ENCODE measurements at regions not wholly inside any gene's neighbourhood (a gene's known extent, or its start where the extent isn't known, plus 50 kb on each side); places are given as distances from the start of the nearest gene placed in this dataset.

DNA sequence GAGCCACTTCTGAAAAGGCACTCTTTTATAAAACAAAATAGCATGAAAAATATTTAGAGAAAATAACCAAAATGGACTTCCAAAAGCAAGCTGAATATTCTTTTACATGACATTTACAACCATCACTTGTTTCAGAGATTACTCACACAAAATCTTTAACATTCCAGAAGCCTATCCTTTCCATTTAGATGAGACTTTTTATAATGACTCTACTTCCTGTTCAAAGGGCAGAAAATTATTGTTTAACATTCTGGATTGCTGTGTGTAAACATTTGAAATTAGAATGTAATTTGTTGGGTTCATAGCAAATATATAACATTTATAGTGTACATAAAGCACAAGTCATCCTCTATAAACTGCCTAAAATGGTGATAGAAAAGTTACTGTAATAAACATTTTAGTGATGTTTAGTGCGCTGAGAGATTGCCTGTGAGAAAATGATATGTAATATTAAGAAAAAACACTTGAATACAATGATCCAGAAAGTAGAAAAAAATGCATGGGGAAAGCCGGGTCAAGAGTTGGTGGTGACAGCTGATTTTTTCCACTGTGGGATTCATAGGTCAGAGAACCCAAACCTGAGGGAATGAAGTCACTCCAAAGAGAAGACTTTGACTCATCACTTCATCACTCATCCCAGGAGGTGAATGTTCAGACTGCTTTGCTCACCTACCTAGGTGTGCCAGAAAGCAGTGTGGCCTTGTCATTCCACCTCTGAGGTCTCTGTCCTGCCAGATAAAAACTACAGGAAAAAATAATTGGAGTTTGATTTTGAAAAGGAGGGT lies 305.8 kb downstream of the ARPP21 start:
- intact Hi-C loops (cut with DNase I, micrococcal nuclease), result no loop called here
- peak; percentile 69 for ATAC-seq
- DNase-seq, result no peak

GRCh38 chr3:35946121-35946853 lies 307.0 kb downstream of the ARPP21 start:
- no peak for ATAC-seq
- intact Hi-C loops (cut with DNase I, micrococcal nuclease), result no loop called here
- DNase-seq, result no peak

- ATAC-seq (peak; percentile 83), DNase-seq (peak in 1 of 2 donors; percentile 25)
- intact Hi-C loops (cut with DNase I, micrococcal nuclease), result no loop called here
These were observed 307.7 kb downstream of the ARPP21 start for GRCh38 chr3:35946854-35947515.

- ATAC-seq, result no peak
These were observed 310.7 kb downstream of the ARPP21 start for GRCh38 chr3:35950021-35950420.

DNA sequence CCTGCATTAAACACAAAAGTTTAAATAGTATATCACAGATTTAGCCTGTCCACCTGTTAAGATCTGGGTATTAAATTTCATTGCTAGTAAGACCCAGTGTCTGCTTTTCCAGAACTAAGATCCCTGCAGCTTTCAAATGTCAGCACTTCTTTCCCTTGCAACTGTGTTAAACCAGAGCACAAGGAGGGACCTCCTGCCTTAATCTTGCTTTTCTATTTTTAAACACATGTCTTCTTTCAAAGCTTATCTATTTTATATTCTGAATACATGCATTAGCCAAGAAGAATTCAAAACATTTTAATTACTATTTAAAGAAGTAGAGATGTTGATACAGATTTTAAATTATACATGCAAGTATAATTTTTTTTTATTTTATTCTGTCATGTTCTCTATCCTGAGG lies 315.1 kb downstream of the ARPP21 start:
- no peak for ATAC-seq
- no peak for DNase-seq
- intact Hi-C loops (cut with DNase I, micrococcal nuclease), result no loop called here

More at GRCh38 chr3:35950021-35950420, 310.7 kb downstream of the ARPP21 start:
- intact Hi-C loops (cut with DNase I, micrococcal nuclease), result no loop called here
- no peak for DNase-seq

DNA sequence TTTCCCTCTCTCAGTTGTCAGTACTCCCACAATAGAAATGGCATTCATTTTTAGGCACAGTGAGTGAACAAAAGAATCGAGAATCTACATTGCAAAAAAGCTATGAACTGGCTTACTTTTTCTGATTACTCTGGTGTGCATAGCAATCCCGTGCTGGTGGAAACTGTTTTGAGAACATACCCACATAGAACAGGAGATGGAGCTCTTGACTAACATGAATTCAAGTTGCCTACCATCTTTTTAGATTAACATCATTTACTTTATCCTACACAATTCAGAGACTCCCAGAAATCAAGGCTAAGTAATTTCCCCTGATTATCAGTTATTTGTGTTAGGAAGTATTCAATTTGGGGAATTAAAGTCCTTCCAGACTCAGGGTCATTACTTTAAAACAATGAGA lies 326.6 kb downstream of the ARPP21 start:
- ATAC-seq, result no peak
- intact Hi-C loops (cut with DNase I, micrococcal nuclease), result loop anchor here in 1 of 2 donors (2.0 kb wide), 1 partner anchor 735 kb away; no protein-coding TSS in a partner anchor
- DNase-seq, result no peak

DNA sequence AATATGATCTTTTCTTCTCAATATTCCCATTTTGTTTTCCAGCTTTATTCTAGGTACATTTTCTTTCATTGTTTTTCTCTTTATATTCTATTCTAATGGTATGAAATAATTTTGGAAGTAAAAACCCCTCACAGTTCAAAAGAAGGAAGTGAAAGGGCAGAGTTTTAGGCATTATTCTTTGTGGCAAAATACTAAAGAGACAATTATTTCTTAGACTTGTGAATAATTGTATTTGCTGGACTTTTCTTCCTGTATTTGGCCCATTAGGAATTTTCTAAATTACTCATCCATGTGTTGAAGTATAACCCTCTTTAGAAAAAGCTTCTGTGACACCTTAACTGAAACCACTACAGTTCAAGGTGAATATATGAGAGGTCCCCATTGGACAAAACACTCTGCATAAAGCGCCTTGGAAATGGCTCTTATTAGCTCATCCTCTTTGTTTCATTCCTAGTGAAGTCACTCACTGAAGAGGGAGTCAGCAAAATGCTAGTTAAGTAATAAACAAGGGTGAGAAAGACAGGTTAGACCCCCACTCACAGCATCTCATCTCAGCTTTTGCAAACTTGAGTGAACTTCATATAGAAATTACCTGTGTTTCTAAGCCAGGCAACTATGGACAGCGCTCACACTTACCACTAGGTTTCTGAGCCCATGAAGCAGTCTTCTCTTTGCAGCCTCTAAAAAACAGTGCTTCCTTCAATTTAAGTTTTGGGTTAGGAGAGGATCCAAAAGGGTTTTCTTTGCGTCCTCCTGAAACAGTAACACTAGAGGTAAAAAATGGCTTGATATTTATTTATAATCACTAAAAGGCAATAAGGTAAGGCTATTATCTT lies 327.5 kb downstream of the ARPP21 start:
- ATAC-seq (no peak), DNase-seq (no peak)
- intact Hi-C loops (cut with DNase I, micrococcal nuclease), result loop anchor here in 1 of 2 donors (2.0 kb wide), 1 partner anchor 734 kb away; no protein-coding TSS in a partner anchor

- ATAC-seq (no peak), DNase-seq (no peak)
- intact Hi-C loops (cut with DNase I, micrococcal nuclease), result no loop called here
These were observed 328.8 kb downstream of the ARPP21 start for GRCh38 chr3:35968043-35968622.

GRCh38 chr3:35969406-35969805 lies 330.1 kb downstream of the ARPP21 start:
- intact Hi-C loops (cut with DNase I, micrococcal nuclease), result no loop called here

GRCh38 chr3:35970793-35971192 lies 331.5 kb downstream of the ARPP21 start:
- intact Hi-C loops (cut with DNase I, micrococcal nuclease), result no loop called here
- ATAC-seq, result no peak
- DNase-seq, result no peak

More at GRCh38 chr3:35969406-35969805, 330.1 kb downstream of the ARPP21 start:
- no peak for DNase-seq
- ATAC-seq, result no peak

DNA sequence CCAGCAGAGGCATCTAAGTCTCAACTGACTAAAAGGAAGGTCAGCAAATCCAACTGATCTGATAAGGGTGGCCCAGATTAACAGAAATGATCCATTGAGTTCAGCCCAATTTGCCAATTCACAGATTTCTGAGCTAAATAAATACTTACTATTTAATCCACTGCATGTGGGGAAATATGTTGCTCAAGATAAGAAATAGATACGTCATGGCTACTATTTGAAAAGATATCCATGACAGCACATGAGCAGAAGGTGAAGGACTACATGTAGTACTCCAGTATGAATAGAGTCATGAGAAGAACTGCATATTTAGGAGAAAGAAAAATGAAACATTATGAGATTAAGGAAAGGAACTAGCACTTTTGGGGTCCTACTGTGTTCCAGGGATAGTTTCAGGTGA lies 332.4 kb downstream of the ARPP21 start:
- ATAC-seq (no peak), DNase-seq (no peak)
- intact Hi-C loops (cut with DNase I, micrococcal nuclease), result no loop called here

GRCh38 chr3:35974872-35975271 lies 335.5 kb downstream of the ARPP21 start:
- ATAC-seq (no peak), DNase-seq (no peak)
- intact Hi-C loops (cut with DNase I, micrococcal nuclease), result no loop called here

GRCh38 chr3:35986161-35986560 lies 346.8 kb downstream of the ARPP21 start:
- DNase-seq, result no peak
- no peak for ATAC-seq
- intact Hi-C loops (cut with DNase I, micrococcal nuclease), result no loop called here

GRCh38 chr3:35987386-35987785 lies 348.1 kb downstream of the ARPP21 start:
- intact Hi-C loops (cut with DNase I, micrococcal nuclease), result no loop called here
- no peak for DNase-seq
- ATAC-seq, result no peak

GRCh38 chr3:35992041-35992440 lies 352.7 kb downstream of the ARPP21 start:
- intact Hi-C loops (cut with DNase I, micrococcal nuclease), result no loop called here
- DNase-seq, result no peak
- ATAC-seq, result no peak

GRCh38 chr3:36011791-36012190 lies 368.5 kb upstream of the STAC start:
- no peak for ATAC-seq
- DNase-seq, result no peak
- intact Hi-C loops (cut with DNase I, micrococcal nuclease), result no loop called here

DNA sequence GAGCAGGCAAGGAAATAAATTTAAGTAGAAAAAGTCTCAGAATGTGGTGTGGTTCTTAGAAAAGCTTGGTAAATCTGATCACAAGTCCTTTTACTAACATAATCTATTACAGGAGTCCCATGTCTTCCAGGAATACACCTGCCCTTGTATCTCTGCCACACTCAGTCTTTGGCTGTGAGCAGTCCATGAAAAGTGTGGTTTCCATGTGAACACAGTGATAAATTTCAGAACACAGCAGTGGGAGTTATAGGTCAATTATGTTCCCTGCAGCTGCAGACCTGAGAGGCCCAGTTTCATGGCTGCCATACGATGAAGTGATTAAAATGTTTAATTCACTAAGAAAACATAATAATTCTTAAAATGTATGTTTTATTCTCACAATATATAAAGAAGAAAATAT lies 366.9 kb upstream of the STAC start:
- intact Hi-C loops (cut with DNase I, micrococcal nuclease), result no loop called here
- ATAC-seq (no peak), DNase-seq (no peak)

DNA sequence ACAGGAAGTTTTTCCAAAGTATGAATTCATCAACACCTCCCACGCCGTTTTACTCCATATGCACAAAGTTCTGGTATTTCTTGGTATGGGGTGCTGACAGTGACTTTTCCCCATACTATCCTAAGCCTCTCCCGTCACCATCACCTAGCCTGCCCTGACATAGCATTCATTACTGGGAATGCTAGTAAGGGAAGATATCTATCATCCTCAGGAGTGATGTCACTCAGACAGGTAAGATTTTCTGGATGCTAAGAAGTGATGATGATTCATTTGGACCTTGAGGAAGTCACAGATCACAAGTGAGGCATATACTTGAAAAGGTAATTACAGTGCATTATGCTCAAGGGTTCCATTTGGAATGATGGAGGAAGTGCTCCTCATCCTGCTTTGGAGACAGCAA lies 355.1 kb upstream of the STAC start:
- intact Hi-C loops (cut with DNase I, micrococcal nuclease), result no loop called here
- ATAC-seq, result no peak

More for the DNA sequence above, 355.1 kb upstream of the STAC start:
- no peak for DNase-seq
